OCI-LY7 (cell line): ENCODE measurements at regions not wholly inside any gene's neighbourhood (a gene's known extent, or its start where the extent isn't known, plus 50 kb on each side); places are given as distances from the start of the nearest gene placed in this dataset.

Experiments
- BruUV-seq: library from RNA; stranded (reverse); fragments of 400-500 nt; replicated peaks from 2 replicates; lab custom pipeline; 2021; lab: Mats Ljungman, UMichigan
- CTCF ChIA-PET: fragments of 300-600 bp; sonication (Branson Sonifier 250); formaldehyde crosslinking; loops from one replicate; lab custom pipeline; 2022; ENCODE audit warnings: antibody characterized with exemption; ENCODE audit not compliant: unreplicated experiment; lab: Charles Lee
- POLR2A ChIA-PET: fragments of 300-600 bp; sonication (Branson Sonifier 250); formaldehyde crosslinking; loops from one replicate; lab custom pipeline; 2022; ENCODE audit warnings: antibody characterized with exemption; lab: Charles Lee
- DNase-seq: peaks from one replicate; pipeline ENCODE4 v3.0.0-alpha.2; 2015; ENCODE audit warnings: low spot score
- H2AFZ ChIP-seq: fragments of 200-600 bp; sonication (generic), shearing (Covaris generic); 2 replicates; pipeline ENCODE4 v1.6.1; 2014; ENCODE audit warnings: mild to moderate bottlenecking, antibody characterized with exemption, low read length, moderate library complexity
- H3K27ac ChIP-seq: fragments of 200-600 bp; sonication (generic); 2 replicates; pipeline ENCODE4 v1.5.1; 2014; ENCODE audit warnings: mixed run types, low read depth, mild to moderate bottlenecking, moderate library complexity, low read length, inconsistent platforms; ENCODE audit not compliant: poor library complexity, severe bottlenecking
- H3K36me3 ChIP-seq: fragments of 200-600 bp; sonication (generic); 2 replicates; pipeline ENCODE4 v1.6.1; 2014; ENCODE audit warnings: mild to moderate bottlenecking, antibody characterized with exemption, low read length, moderate library complexity, mixed read lengths; ENCODE audit not compliant: insufficient read depth
- H3K4me1 ChIP-seq: fragments of 200-600 bp; sonication (generic); 2 replicates; pipeline ENCODE4 v1.5.1; 2014; ENCODE audit warnings: mild to moderate bottlenecking, low read length; ENCODE audit not compliant: insufficient read depth, poor library complexity, severe bottlenecking
- H3K4me2 ChIP-seq: fragments of 200-600 bp; sonication (generic); 2 replicates; pipeline ENCODE4 v1.6.1; 2014; ENCODE audit warnings: mild to moderate bottlenecking, low read length
- H3K4me3 ChIP-seq: fragments of 200-600 bp; sonication (generic); 2 replicates; pipeline ENCODE4 v1.5.1; 2014; ENCODE audit warnings: mild to moderate bottlenecking, low read depth, low read length; ENCODE audit not compliant: poor library complexity, severe bottlenecking
- H3K79me2 ChIP-seq: fragments of 200-600 bp; sonication (generic); 2 replicates; pipeline ENCODE4 v1.6.1; 2016; ENCODE audit warnings: low read depth, mild to moderate bottlenecking, low read length, moderate library complexity, mixed read lengths; ENCODE audit not compliant: insufficient read depth
- H3K9me2 ChIP-seq: fragments of 200-600 bp; sonication (generic); 2 replicates; pipeline ENCODE4 v1.6.1; 2016; ENCODE audit warnings: mild to moderate bottlenecking, low read length, mixed read lengths; ENCODE audit not compliant: insufficient read depth
- H3K9me3 ChIP-seq: fragments of 200-600 bp; sonication (generic); 2 replicates; pipeline ENCODE4 v1.6.1; 2014; ENCODE audit warnings: mild to moderate bottlenecking, mixed run types, low read length, mixed read lengths
- H4K20me1 ChIP-seq: fragments of 200-600 bp; sonication (generic); 2 replicates; pipeline ENCODE4 v1.6.1; 2014; ENCODE audit warnings: mild to moderate bottlenecking, antibody characterized with exemption, low read length, moderate library complexity, mixed read lengths; ENCODE audit not compliant: insufficient read depth
- EZH2phosphoT487 ChIP-seq: fragments of 200-600 bp; sonication (generic); IDR thresholded peaks from 2 replicates; pipeline ENCODE4 v1.6.1; 2018; ENCODE audit warnings: low read depth, borderline replicate concordance, mild to moderate bottlenecking, mixed run types, antibody characterized with exemption, low read length, moderate library complexity, mixed read lengths
- intact Hi-C: fragments of 100-400 bp; cut with micrococcal nuclease; formaldehyde crosslinking; loops from one replicate; pipeline ENCODE4 v1.10.0; 2022; ENCODE audit not compliant: unreplicated experiment
- TF ChIP-seq, protein P1 (sequence below): fragments of 200-600 bp; sonication (generic); conservative IDR thresholded peaks from 2 replicates; pipeline ENCODE4 v1.5.1; 2014; ENCODE audit warnings: mild to moderate bottlenecking, antibody characterized with exemption, low read length, moderate library complexity, mixed read lengths

DNA sequence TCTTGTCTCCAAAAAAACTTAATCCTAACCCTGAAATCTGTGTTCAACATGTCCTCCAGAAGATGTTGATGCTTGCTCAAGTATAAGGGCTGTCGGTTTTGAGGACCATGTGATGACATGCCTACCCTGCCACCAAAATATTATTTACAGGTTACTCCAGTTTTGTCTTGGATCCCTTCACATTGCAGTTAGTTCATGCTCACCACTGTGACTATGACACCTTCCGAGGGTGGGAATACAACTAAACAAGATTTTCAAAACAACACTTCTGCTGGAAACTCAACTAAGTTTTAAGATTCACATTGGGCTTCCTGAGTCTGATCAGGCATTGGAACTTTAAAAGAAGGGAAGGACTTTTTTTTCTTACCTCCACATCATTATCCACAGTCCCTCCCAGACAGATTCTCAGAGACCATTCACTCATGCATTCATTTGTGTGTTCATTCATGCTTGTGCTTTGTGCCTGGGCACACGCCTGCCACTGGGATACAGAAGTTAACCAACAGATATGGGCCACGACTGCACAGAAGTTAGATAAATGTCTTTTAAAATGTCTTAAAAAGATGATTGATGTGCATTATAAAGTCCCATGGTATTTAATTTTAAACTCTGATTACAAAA lies 118.7 kb upstream of the GJE1 start:
- H3K27ac ChIP-seq: no peak overlapping the region
- no peaks in the 10 kb centered on the region for H3K9me3 ChIP-seq
- H3K4me3 ChIP-seq: no peak overlapping the region
- H2AFZ ChIP-seq: no peak overlapping the region
- no peak for DNase-seq
- no peak for TF ChIP-seq EZH2phosphoT487
- TF ChIP-seq, protein P1, sequence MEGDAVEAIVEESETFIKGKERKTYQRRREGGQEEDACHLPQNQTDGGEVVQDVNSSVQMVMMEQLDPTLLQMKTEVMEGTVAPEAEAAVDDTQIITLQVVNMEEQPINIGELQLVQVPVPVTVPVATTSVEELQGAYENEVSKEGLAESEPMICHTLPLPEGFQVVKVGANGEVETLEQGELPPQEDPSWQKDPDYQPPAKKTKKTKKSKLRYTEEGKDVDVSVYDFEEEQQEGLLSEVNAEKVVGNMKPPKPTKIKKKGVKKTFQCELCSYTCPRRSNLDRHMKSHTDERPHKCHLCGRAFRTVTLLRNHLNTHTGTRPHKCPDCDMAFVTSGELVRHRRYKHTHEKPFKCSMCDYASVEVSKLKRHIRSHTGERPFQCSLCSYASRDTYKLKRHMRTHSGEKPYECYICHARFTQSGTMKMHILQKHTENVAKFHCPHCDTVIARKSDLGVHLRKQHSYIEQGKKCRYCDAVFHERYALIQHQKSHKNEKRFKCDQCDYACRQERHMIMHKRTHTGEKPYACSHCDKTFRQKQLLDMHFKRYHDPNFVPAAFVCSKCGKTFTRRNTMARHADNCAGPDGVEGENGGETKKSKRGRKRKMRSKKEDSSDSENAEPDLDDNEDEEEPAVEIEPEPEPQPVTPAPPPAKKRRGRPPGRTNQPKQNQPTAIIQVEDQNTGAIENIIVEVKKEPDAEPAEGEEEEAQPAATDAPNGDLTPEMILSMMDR: no peak
- intact Hi-C loops: no loop called here
- BruUV-seq: no TSS peak
- no peaks in the 10 kb centered on the region for H3K79me2 ChIP-seq
- ChIA-PET CTCF (no interaction called here), POLR2A (no interaction called here)
- no peaks in the 10 kb centered on the region for H3K9me2 ChIP-seq
- H3K4me2 ChIP-seq: no peak overlapping the region
- H3K4me1 ChIP-seq: no peaks in the 10 kb centered on the region
- no peaks in the 10 kb centered on the region for H4K20me1 ChIP-seq
- H3K36me3 ChIP-seq: no peaks in the 10 kb centered on the region

DNA sequence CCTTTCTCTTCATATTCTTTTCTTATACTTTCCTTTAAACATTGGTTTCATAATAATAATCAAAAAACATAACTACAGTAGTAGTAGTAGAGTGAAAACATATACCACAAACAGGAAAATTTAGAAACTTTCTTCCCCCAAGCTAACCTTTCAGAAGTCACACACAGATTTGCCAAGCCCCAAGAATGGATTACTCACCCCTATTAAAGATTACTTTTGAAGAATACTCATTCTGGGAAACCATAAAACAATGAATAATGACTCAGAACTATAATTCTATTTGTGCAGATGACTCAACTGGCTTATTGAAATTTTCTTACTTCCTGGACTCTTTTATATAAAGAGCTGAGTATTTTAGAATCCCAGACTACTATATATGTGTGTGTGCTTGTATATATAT lies 119.4 kb upstream of the GJE1 start:
- no peak overlapping the region for H3K4me2 ChIP-seq
- ChIA-PET CTCF (no interaction called here), POLR2A (interaction anchor here (0.6 kb wide), 1 partner anchor 1922 kb away, joined by 3 read pairs; no protein-coding TSS in a partner anchor)
- H4K20me1 ChIP-seq: no peaks in the 10 kb centered on the region
- H3K4me3 ChIP-seq: no peak overlapping the region
- no TSS peak for BruUV-seq
- TF ChIP-seq EZH2phosphoT487: no peak
- TF ChIP-seq, protein P1: no peak
- intact Hi-C loops: no loop called here
- H3K9me2 ChIP-seq: no peaks in the 10 kb centered on the region
- no peak overlapping the region for H3K27ac ChIP-seq
- no peaks in the 10 kb centered on the region for H3K79me2 ChIP-seq
- no peaks in the 10 kb centered on the region for H3K36me3 ChIP-seq
- H3K4me1 ChIP-seq: no peaks in the 10 kb centered on the region
- no peak overlapping the region for H2AFZ ChIP-seq
- DNase-seq: no peak
- H3K9me3 ChIP-seq: no peaks in the 10 kb centered on the region

- TF ChIP-seq EZH2phosphoT487: no peak
- TF ChIP-seq, protein P1: no peak
- no peaks in the 10 kb centered on the region for H3K79me2 ChIP-seq
- no peak overlapping the region for H3K27ac ChIP-seq
- no peaks in the 10 kb centered on the region for H3K9me2 ChIP-seq
- no peaks in the 10 kb centered on the region for H3K9me3 ChIP-seq
- H3K4me1 ChIP-seq: no peaks in the 10 kb centered on the region
- H2AFZ ChIP-seq: no peak overlapping the region
- POLR2A ChIA-PET: interaction anchor here (0.6 kb wide), 1 partner anchor 133 kb away, joined by 3 read pairs; no protein-coding TSS in a partner anchor
- CTCF ChIA-PET: no interaction called here
- no peaks in the 10 kb centered on the region for H3K36me3 ChIP-seq
- H3K4me2 ChIP-seq: no peak overlapping the region
- H4K20me1 ChIP-seq: no peaks in the 10 kb centered on the region
- no peak for DNase-seq
- no TSS peak for BruUV-seq
- intact Hi-C loops: no loop called here
- H3K4me3 ChIP-seq: no peak overlapping the region
These were observed 121.0 kb upstream of the GJE1 start for GRCh38 chr6:142011775-142012174.
